NK-92 treated with Interleukin-12 subunit alpha and Interleukin-12 subunit beta, amount 100 ng/mL, for 24 hours (cell line): ENCODE measurements at regions not wholly inside any gene's neighbourhood (a gene's known extent, or its start where the extent isn't known, plus 50 kb on each side); places are given as distances from the start of the nearest gene placed in this dataset.
"Not testable (repeated sequence)": the region's sequence is repeated elsewhere in the genome, so short reads cannot be mapped to it uniquely, and the experiment has no call there.

Experiments used
- DNase-seq: peaks from one replicate; lab custom pipeline; 2025; lab: John Stamatoyannopoulos, UW

DNA sequence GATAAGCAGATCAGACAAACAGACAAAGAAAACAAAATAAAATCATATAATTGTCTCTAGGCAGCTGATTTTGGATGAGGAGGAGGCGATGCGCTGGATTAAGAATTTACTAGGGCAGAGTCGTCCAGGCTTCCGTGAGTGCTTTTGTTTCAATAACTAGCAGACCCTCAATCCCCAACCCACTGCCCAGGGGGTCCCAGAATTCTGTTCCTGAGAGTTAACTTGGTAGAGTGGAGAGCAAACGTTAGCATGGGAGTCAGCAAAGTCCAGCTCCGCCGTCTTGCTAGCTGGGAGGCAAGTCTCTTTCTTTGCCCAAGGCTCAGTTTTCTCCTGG, 95.5 kb upstream of the TBX5 start:
- DNase-seq: no peak

DNA sequence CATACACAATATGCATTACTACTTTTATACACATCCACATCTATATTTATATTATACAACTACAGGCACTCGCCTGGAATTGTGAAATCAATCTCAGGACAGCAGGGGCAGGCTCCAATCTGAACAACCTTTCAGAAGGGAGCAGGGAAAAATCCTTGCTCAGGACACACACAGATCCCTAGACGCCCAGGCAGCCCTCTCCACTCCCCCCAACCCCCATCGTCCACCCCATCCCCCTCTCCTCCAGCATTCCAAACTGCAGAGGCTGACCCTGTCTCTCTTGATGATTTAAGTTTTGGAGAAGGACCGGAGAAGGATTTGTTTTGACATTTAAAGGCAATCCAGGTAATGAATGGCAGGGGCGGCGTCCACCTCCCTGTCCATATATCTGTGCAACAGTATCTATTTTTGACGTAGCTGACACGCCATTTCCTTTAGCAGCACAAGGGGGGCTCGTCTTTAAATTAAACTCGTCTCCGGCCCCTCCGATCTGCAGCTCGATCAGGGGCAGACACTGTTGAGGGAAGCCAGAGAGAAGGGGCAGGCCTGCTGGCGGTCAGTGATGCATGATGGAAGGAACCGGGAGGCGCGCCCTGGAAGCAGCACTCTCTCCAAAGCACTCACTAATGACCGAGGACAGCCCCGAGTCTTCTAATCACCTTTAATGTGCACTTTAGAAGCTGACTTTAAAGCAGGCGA, 95.0 kb upstream of the TBX5 start:
- no peak for DNase-seq

DNA sequence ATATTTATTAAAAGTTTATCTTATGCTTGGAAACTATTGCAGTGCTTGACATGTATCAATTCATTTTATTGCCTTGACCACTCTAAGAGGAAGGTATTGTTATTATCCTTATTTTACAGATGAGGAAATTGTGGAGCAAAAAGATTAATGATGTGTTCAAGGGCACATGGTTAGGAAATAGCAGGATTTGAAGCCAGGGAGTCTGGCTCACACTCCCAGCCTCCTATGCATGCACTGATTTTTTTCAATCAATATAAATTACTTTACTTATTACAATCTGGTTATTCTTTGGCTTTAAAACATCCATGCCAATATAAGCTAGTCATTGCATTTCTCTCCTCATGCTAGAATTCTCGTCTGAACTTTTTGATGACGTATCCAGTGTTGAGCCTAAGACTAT, 94.2 kb upstream of the TBX5 start:
- no peak for DNase-seq

DNA sequence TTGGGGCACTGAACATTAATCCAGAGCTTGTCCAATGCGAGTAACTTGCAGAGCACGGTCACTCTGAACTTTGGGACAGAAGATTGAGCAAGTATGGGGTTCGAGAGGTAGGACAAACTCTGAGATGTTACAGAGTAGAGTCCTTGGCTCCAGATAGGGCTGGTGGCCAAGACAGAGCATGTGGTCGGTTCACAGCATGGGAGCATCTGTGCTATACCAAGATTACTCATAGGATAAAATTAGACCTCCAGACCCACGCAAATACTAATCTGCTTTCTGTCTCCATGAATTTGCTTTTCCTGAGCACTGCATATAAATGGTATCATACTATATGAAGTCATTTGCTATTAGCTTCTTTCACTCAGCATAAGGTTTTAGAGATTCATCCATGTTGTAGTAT, 93.4 kb upstream of the TBX5 start:
- no peak for DNase-seq

DNA sequence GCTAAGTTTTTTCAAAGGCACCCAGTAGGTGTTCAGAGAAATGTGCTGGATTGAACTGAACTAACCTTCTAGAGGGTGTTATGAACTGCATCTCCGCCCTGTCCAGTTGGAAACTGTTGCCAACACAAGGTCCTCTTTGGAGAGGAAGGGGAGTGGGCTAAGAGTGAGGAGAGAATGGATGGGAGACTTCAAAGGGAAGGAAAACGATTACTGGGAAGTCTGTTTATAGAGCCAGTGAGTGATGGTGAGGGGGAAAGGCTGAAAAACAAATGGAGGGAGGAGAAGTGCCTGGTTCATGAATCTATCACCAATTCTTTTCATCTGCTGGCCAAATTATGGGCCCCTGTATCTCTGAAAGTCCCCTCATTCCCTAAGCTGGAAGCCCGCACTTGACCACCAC, 86.0 kb upstream of the TBX5 start:
- DNase-seq: no peak

DNA sequence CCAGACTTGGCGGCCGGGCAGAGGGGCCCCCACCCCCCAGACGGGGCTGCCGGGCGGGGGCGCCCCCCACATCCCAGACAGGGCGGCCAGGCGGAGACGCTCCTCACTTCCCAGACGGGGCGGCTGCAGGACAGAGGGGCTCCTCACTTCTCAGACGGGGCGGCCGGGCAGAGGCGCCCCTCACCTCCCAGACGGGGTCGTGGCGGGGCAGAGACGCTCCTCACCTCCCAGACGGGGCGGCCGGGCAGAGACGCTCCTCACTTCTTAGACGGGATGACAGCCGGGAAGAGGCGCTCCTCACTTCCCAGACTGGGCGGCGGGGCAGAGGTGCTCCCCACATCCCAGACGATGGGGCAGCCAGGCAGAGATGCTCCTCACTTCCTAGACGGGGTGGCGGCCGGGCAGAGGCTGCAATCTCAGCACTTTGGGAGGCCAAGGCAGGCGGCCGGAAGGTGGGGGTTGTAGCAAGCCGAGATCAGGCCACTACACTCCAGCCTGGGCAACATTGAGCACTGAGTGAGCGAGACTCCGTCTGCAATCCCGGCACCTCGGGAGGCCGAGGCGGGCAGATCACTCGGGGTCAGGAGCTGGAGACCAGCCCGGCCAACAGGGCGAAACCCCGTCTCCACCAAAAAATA, 79.0 kb upstream of the TBX5 start:
- DNase-seq: not testable (repeated sequence)

DNA sequence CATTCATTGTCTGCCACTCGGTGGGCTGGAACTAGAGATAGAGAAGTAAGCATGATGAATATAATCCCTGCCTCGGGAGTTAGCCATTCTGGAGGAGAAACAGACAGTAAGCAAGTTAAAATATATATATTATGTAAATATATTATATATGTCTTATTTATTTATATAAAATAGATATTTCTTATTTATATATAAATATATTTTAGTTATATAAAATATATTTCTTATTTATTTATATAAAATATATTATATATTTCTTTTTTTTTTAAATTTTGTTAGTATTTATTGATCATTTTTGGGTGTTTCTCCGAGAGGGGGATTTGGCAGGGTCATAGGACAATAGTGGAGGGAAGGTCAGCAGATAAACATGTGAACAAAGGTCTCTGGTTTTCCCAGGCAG, 78.1 kb upstream of the TBX5 start:
- DNase-seq: no peak

DNA sequence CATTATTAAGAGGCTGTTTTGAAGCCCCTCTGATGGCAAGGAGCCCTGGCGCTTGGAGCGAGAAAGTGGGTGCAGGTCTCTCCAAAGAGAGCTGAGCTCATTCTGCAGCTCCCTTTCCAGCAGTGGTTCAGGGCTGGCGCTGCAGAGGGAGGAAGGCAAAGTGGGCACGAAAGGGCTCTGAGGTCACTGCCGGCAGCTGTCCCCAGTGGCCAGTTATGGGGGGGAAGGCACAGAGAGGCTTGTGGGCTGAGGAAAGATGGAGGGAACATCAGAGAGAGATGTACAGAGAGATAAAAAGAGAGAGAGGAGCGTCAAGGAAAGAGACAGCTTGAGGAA, 75.2 kb upstream of the TBX5 start:
- DNase-seq: no peak

DNA sequence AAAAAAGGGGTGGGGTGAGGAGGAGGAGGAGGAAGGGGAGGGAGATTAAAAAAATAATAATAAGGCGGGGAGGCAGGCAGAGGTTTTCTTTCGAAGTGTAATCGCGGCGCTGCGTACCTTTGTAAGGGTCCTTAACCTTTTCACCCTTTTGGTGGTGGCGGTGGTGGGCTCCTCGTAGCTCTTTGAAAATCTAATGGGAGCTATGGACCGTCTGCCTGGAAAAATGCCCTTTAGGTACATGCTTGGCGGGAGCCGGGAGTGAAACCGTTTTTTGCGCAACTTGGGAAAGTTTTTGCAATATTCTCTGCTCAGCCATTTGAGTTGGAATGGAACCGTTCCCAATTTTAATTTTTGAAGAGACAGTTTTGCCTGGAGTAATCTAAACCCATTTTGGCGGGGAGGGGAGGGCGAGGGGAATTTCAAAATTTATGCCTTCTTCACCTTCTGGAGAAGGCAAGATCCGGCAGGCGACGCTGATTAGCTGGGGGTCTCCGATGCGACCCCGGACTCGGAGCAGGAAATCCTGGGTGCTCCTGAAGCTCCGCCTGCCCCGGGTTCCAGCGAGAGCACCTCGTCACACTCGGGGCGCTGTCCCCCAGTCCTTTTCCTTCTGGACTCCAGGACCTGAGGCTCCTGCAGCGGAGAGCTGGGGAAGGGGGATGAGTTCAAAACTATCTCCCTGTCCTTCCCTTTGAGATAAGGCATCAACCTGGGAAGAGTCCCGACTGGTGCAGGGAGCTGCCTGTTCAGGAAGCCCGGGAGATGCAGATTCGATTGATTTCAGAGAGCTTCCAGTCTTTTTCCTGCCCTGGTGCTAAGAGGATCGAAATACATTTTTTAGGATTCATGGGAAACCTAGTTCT, 74.6 kb upstream of the TBX5 start:
- DNase-seq: no peak

DNA sequence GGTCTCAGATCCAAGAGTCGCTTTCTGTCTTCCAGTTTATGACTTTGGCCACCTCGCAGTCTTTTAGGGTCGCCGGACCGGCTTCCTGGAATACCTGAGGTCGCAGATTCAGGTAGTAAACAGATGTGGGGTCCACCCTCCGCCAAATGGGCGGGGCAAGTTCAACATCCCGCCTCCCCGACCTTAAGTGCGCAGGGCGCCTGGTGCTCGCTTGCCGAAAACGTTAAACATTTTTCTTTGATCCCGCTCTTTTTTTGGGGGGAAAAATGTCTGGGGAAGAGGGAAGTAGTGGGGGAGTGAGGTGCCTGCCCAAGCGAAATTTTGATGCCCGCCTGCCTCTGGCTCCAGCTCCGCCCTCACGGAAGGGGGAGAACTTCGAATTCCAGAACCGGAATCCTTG, 73.9 kb upstream of the TBX5 start:
- DNase-seq: no peak

DNA sequence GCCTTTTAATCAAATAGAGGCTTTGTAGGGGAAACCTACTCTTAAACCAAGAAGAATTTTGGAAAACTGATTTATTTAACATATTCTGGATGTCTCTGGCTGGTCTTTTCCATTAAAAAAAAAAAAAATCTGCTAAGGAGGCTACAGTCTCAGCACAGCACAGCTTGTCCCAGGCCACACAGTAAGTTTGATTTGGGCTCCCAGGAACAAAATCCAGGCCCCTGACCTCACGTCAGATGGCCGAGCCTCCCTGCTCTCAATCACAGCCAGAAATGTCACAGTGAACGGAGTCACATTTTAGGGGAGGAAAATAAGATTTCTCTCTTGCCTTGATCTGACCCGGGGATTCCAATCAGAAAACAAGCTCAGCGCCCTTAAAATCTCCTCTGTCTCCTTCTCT, 72.9 kb upstream of the TBX5 start:
- DNase-seq: no peak

DNA sequence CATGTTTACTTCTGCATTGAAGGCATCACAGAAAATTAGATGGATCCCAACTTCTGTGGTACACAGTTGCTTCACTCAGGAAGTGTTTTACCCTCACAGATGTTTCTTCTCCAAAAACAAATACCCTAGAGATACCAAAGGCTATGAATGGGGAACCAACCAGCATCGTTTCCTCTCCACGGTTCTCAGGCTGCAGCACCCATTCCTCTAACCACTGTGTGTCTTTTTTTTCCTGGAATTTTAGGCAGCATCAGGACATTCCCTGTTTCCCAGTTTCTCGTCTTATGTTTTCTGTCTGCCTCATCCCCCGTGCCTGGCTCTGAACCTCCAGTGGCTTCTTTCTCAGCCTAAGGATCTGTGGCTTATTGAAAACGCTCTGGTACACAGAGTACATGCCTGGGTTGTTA, 72.0 kb upstream of the TBX5 start:
- no peak for DNase-seq

DNA sequence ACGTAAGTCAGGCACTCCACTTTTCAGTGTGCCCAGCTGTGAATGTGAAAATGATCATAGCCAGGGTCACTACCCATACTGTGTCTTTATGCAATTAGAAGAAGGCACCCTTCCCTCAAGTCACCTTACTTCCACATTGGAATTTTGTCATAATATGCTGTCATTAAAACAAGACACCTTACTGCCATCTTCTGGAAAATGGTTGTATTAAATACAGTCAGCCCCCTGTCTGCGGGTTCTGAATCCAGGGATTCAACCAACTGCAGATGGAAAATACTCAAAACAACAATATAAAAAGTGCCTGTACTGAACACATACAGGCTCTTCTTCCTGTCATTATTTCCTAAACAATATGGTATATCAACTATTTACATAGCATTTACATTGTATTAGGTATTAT, 70.2 kb upstream of the TBX5 start:
- no peak for DNase-seq

DNA sequence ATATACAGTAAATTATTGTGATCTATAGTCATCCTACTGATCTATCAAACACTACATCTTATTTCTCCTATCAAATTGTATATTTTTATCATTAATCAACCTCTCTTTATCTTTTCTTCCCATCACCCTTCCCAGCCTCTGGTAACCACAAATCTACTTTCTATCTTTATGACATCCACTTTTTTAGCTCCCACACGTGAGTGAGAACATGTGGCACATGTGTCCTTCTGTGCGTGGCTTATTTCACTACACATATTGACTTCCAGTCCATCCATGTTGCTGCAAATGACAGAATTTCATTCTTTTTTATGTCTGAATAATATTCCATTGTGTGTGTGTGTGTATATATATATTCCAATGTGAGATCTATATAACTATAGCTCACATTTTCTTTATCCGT, 67.8 kb upstream of the TBX5 start:
- no peak for DNase-seq

DNA sequence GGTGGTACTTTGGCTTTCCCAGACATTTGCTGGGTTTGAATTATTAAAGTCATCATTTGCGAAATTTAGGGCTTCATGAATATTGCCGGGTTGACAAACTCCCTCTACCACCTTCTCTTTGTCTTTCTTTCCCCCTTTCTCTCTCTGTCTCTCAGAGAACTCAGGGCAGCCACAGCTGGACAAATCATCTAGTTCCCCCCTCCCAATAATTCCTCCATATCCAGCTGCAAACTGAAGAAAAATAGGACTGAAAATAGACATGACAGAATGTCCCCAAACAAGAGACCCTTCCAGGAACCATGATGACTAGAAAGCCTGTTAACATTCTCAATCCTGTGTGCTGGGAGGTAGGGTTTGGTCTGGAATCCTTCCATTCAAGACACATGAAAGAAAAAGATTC, 67.1 kb upstream of the TBX5 start:
- DNase-seq: no peak

DNA sequence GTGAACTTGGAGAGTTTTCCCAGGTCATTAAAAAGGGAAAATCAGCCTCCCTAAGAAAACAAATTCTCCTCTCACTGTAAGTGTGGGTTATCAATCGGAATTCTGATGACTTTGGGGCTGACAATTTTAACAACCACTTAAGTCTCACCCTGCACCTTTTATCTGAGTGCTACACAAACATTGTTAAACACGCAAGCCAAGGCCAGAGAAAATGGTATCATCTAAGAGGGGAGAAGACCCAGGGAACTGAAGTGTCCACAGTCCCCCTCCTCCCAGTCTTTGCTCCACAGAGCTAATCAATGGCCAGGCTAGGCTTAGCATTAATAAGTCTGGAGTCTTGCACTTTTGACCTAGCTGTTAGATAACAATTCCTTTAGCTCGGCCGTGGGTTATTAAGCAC, 51.7 kb upstream of the TBX5 start:
- DNase-seq: no peak
